Kidney (tissue), 13 donors: ENCODE measurements at regions not wholly inside any gene's neighbourhood (a gene's known extent, or its start where the extent isn't known, plus 50 kb on each side); places are given as distances from the start of the nearest gene placed in this dataset.

Experiments
- DNase-seq, 5 donors: peaks; one replicate each; pipeline ENCODE4 v3.0.0-alpha.2; 2013 to 2020
- FAIRE-seq: peaks from 2 replicates; lab custom pipeline; 2012; peaks lifted over from hg19 to GRCh38; lab: Jason Lieb, UNC
- H3K27ac ChIP-seq, 2 donors: one replicate each; pipeline ENCODE4 v1.7.0; 2013; ENCODE audit warnings: low read depth in 2 of 2, low read length in 2 of 2, inconsistent platforms in 1 of 2
- H3K27me3 ChIP-seq: one replicate; pipeline ENCODE4 v1.7.1; 2013; ENCODE audit warnings: low read length, inconsistent platforms; ENCODE audit not compliant: control insufficient read depth, insufficient read depth
- H3K36me3 ChIP-seq, 3 donors: one replicate each; pipeline versions ENCODE4 v1.7.0 to v1.7.1; 2013; ENCODE audit warnings: low read length in 3 of 3, control low read depth in 1 of 3, inconsistent platforms in 1 of 3; ENCODE audit not compliant: insufficient read depth in 3 of 3, control insufficient read depth in 2 of 3
- H3K4me1 ChIP-seq, 3 donors: one replicate each; pipeline versions ENCODE4 v1.7.0 to v1.7.1; 2013; ENCODE audit warnings: low read length in 3 of 3, inconsistent platforms in 1 of 3, low read depth in 1 of 3; ENCODE audit not compliant: control insufficient read depth in 2 of 3, insufficient read depth in 2 of 3
- H3K4me3 ChIP-seq, 3 donors: one replicate each; pipeline versions ENCODE4 v1.7.0 to v1.8.1; 2013; ENCODE audit warnings: low read length in 3 of 3, control low read depth in 1 of 3, inconsistent platforms in 1 of 3
- H3K9ac ChIP-seq, 3 donors: one replicate each; pipeline versions ENCODE4 v1.7.0 to v1.7.1; 2013; ENCODE audit warnings: low read length in 3 of 3, control low read depth in 1 of 3, inconsistent platforms in 1 of 3
- H3K9me3 ChIP-seq, 3 donors: one replicate each; pipeline versions ENCODE4 v1.7.0 to v1.7.1; 2013; ENCODE audit warnings: low read length in 3 of 3, control low read depth in 1 of 3, inconsistent platforms in 1 of 3; ENCODE audit not compliant: control insufficient read depth in 2 of 3, insufficient read depth in 1 of 3
- intact Hi-C: fragments of 100-400 bp; cut with DNase I; formaldehyde crosslinking; loops from one replicate; pipeline ENCODE4 v1.11.1; 2022
- TF ChIP-seq, protein P1 (sequence below): IDR thresholded peaks from 3 replicates; pipeline ENCODE4 v1.5.1; 2012; ENCODE audit warnings: mild to moderate bottlenecking, moderate library complexity, borderline replicate concordance; ENCODE audit not compliant: insufficient read depth; ENCODE audit errors: extremely low read depth
- donor health status: control.
- donor health status: control.
- donor health status: control.
- donor health status: control.
- donor health status: control.
- donor health status: DM: yes; HTN: yes; CAD: no.
- donor health status: Normal renal cell carcinoma (clear cell type).

DNA sequence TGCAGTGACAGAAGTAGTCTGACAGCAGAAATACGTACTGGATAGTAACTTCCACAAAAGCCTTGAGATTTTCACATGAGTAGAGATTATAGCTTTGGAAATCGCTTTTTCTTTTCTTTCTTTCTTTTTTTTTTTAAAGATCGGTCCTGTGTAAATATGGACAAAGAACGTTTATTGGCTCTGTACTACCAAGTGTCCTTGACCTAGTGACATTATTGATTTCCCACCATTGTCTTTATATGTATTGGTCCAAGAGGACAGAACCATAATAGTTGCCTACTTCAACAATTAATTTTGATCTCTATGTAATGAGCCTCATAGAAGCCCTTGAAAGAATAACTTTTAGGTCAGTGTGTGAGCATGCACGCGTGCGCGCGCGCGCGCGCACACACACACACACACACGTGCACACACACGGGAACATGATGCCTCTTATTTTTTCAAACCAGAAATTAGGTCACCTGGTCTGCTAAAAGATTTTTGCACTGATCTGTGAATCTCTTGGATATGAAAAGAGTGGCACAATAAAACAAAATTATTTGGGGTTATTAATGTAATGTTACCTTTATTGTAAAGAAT, 516.8 kb downstream of the PSAT1 start:
- Histone ChIP-seq H3K9ac (no peak overlapping the region), H3K4me1 (no peaks in the 10 kb centered on the region), H3K9me3 (no peaks in the 10 kb centered on the region), H3K27me3 (no peaks in the 10 kb centered on the region), H3K27ac (no peak overlapping the region), H3K4me3 (no peak overlapping the region), H3K36me3 (no peaks in the 10 kb centered on the region)
- FAIRE-seq (no peak), DNase-seq (no peak)
- intact Hi-C loops = no loop called here
- TF ChIP-seq, protein P1, sequence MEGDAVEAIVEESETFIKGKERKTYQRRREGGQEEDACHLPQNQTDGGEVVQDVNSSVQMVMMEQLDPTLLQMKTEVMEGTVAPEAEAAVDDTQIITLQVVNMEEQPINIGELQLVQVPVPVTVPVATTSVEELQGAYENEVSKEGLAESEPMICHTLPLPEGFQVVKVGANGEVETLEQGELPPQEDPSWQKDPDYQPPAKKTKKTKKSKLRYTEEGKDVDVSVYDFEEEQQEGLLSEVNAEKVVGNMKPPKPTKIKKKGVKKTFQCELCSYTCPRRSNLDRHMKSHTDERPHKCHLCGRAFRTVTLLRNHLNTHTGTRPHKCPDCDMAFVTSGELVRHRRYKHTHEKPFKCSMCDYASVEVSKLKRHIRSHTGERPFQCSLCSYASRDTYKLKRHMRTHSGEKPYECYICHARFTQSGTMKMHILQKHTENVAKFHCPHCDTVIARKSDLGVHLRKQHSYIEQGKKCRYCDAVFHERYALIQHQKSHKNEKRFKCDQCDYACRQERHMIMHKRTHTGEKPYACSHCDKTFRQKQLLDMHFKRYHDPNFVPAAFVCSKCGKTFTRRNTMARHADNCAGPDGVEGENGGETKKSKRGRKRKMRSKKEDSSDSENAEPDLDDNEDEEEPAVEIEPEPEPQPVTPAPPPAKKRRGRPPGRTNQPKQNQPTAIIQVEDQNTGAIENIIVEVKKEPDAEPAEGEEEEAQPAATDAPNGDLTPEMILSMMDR = no peak

DNA sequence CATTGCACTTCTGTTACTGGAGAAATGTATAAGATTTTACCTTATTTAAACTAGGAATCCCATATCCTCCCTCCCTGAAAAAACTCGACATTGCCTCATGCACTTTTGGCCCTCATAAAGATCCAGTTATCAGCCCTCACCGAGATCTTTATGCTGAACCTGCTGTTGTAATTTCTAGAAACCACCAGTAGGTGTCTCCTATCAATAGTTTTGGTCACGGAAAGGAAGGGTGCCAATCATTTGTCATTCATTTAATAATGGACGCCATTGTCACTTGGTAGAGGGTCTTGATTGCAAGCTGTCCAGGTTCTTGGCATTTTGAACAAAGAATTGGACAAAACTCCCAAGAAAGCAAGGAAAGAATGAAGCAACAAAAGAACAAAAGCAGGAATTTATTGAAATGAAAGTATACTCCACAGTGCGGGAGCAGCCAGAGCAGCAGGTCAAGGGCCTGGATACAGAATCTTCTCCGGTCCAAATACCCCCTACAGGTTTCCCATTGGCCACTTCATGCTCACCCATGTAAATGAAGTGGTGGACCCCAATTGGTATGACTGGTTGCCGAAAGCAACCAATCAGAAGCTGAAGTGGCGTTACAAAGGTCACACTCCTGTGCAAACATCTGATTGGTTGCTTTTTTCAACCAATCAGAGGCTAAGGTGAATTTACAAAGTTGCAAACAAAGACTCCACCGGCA, 524.3 kb downstream of the PSAT1 start:
- intact Hi-C loops = no loop called here
- FAIRE-seq = no peak
- DNase-seq = peak in 2 of 5 donors; percentile 8 to 14

DNA sequence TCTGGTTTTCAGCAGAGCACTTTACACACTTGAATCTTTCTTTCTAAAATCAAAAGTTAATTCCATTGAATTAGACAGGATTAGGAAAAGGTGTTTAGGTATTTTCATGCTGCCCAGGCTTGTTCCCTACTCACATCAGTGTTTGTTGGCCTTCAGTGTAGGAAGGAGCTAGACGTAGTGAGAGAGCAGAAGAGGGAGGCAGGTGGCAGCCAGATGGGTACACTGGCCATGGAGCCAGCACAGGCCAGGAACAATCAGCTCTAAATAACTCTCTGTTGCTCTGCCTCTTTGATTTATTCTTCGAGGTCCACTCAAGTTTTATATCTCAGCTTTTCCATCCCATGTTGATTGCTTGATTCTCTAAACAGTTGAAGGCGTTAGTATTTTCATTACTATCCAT, 529.6 kb downstream of the PSAT1 start:
- H3K27me3 ChIP-seq = no peaks in the 10 kb centered on the region
- H3K9me3 ChIP-seq = no peaks in the 10 kb centered on the region
- TF ChIP-seq, protein P1 = no peak
- no peaks in the 10 kb centered on the region for H3K4me1 ChIP-seq
- intact Hi-C loops = no loop called here
- DNase-seq (no peak), FAIRE-seq (no peak)
- H3K27ac ChIP-seq = no peak overlapping the region
- H3K36me3 ChIP-seq = no peaks in the 10 kb centered on the region
- H3K9ac ChIP-seq = no peak overlapping the region
- no peak overlapping the region for H3K4me3 ChIP-seq

More for the DNA sequence above, 524.3 kb downstream of the PSAT1 start:
- Histone ChIP-seq H3K9me3 (no peaks in the 10 kb centered on the region), H3K36me3 (no peaks in the 10 kb centered on the region), H3K27ac (no peak overlapping the region), H3K27me3 (no peaks in the 10 kb centered on the region), H3K4me3 (peak overlapping the region in 2 of 3 donors; percentile 58 to 67), H3K4me1 (no peaks in the 10 kb centered on the region), H3K9ac (no peak overlapping the region)
- TF ChIP-seq, protein P1 = peak; percentile 53
